GM10248 (cell line): ENCODE measurements at regions not wholly inside any gene's neighbourhood (a gene's known extent, or its start where the extent isn't known, plus 50 kb on each side); places are given as distances from the start of the nearest gene placed in this dataset.

Experiments
- CTCF ChIA-PET: fragments of 300-600 bp; sonication (Branson Sonifier 250); formaldehyde crosslinking; extraction: SDS; loops from one replicate; lab custom pipeline; 2021; ENCODE audit warnings: antibody characterized with exemption; lab: Yijun Ruan, JAX
- POLR2A ChIA-PET: fragments of 350-650 bp; sonication (Branson Sonifier 250); formaldehyde crosslinking; extraction: SDS; loops from one replicate; lab custom pipeline; 2020; ENCODE audit warnings: antibody characterized with exemption; lab: Yijun Ruan, JAX
- DNase-seq: peaks from one replicate; pipeline ENCODE4 v3.0.0; 2012; ENCODE audit errors: extremely low spot score
- CTCF ChIP-seq: IDR thresholded peaks from 2 replicates; pipeline ENCODE4 v1.5.1; 2012; ENCODE audit warnings: mild to moderate bottlenecking, low read depth; ENCODE audit errors: extremely low read depth, missing control alignments, control extremely low read depth

DNA sequence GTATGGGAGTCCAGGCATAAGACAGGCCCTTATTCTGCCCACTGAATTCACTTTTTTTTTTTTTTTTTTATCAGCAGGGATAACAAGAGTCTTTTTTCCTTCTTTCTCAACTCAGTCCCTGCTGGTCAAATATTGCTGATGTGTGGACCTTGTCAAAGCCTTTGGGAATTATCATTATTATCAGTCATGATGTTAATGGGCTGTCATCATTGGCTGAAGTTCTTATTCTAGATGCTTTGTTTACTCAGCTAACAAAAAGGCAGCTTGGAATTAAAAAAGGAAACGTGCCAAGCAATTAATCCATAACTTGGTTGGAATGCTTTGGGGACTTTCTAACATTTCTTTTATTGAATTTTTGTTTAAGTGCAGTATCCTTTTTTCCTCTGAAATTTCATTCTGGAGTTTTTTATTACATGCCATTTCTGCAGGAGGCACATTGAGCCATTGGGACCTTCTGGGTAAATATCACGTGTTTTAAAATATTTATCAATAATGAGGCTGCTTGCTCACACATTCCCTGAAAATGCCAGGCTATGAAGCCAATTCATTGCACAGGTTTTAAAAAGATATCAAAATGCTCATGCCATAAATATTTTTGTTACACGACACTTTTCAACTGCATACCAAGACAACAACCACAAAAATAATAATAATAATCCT, 246.3 kb downstream of the TXNL1 start:
- POLR2A ChIA-PET = no interaction called here
- TF ChIP-seq CTCF = no peak
- DNase-seq = no peak
- CTCF ChIA-PET = no interaction called here

- ChIA-PET CTCF (no interaction called here), POLR2A (no interaction called here)
- DNase-seq = no peak
- no peak for TF ChIP-seq CTCF
Observed at GRCh38 chr18:56390626-56391025, 247.8 kb downstream of the TXNL1 start.

DNA sequence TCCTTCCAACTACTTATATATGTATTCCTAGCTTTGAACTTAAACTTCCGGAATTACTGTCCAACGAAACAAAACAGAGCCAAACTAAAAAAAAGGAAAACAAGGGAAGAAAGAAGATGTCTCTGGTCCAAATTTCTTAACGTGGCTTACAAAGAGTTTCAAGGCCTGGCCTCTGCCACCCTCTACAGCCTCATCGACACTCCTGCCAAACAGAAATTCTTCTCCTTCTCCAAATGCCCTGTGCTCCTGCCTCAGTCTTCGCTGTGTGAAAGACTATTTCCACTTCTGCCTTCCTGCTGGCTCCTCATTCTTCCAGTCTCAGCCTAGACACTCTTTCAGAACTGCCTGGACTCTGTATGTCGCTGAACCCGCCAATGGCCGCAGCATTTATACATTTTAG, 249.2 kb downstream of the TXNL1 start:
- TF ChIP-seq CTCF = no peak
- CTCF ChIA-PET = no interaction called here
- DNase-seq = no peak
- POLR2A ChIA-PET = no interaction called here

DNA sequence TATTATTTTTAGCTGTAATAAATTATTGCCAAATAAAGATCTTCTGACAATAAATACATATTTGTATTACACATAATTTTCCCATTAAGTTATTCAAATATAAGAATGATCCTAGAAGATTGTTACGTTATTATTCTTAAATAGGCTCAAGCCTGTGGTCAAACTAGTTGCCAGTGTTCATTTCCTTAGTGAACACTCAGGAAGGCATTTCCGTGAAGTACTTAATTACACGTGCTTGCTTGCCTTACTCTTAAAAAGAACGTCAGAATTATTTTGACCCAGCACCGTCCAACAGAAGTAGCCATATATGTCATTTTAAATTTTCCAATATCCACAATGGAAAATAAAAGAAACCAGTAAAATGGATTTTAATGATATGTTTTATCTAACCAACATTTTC, 249.8 kb downstream of the TXNL1 start:
- ChIA-PET CTCF (no interaction called here), POLR2A (no interaction called here)
- TF ChIP-seq CTCF = no peak
- DNase-seq = no peak

DNA sequence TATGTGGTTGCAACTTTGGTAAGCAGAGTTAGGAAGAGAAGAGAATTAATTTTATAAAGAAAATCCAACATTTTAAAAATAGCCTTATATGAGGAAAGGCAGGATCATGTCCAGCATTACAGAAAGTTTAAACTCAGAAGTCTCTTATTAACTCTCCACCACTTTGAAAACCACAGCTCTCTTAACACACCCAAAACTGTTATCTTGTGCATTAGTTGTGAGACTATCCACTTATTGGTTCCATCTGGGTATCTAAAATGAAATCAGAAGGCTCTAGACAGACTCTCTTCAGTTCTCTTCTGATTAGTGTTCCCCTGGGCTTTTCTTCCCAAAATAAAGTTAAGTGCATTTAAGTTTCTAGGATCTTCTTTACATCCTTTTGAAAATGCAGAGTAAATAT, 251.5 kb downstream of the TXNL1 start:
- no peak for DNase-seq
- POLR2A ChIA-PET = no interaction called here
- CTCF ChIA-PET = interaction anchor here (1.3 to 1.4 kb wide), 2 partner anchors 10 to 12 kb away, joined by 3 to 4 read pairs; no protein-coding TSS in a partner anchor
- TF ChIP-seq CTCF = no peak

- CTCF ChIA-PET = interaction anchor here (1.0 kb wide), 1 partner anchor 10 kb away, joined by 3 read pairs; no protein-coding TSS in a partner anchor
- POLR2A ChIA-PET = no interaction called here
- TF ChIP-seq CTCF = no peak
- DNase-seq = no peak
Observed at GRCh38 chr18:56383349-56383748, 255.0 kb downstream of the TXNL1 start.
